ENCODE measurements at regions not wholly inside any gene's neighbourhood (a gene's known extent, or its start where the extent isn't known, plus 50 kb on each side); places are given as distances from the start of the nearest gene placed in this dataset.

GRCh38 chr3:104514371-104514770 lies 852.3 kb upstream of the ALCAM start:
- no peak for ATAC-seq
- TF ChIP-seq ZFP30 (CRISPR knock-in tag; IDR thresholded peaks at IDR 0.05) (no peak), SNAI2 (CRISPR knock-in tag; IDR thresholded peaks at IDR 0.05) (no peak), ZNF565 (CRISPR knock-in tag; conservative IDR thresholded peaks at IDR 0.05; ENCODE audit: low read depth) (no peak), CREB5 (CRISPR knock-in tag; IDR thresholded peaks at IDR 0.05; ENCODE audit: low read depth) (no peak), ZNF70 (CRISPR knock-in tag; IDR thresholded peaks at IDR 0.05) (no peak), CSDC2 (CRISPR knock-in tag; IDR thresholded peaks at IDR 0.05) (no peak), PATZ1 (CRISPR knock-in tag; IDR thresholded peaks at IDR 0.05; ENCODE audit: borderline replicate concordance) (no peak), ARNTL (CRISPR knock-in tag; IDR thresholded peaks at IDR 0.05; ENCODE audit: borderline replicate concordance, low read depth) (no peak), ESRRG (CRISPR knock-in tag; IDR thresholded peaks at IDR 0.05) (no peak), ISL1 (CRISPR knock-in tag; IDR thresholded peaks at IDR 0.05) (no peak)

- TF ChIP-seq ZFP30 (CRISPR knock-in tag; IDR thresholded peaks at IDR 0.05) (no peak), ZC3H10 (CRISPR knock-in tag; IDR thresholded peaks at IDR 0.05) (no peak), CREB5 (CRISPR knock-in tag; IDR thresholded peaks at IDR 0.05; ENCODE audit: low read depth) (no peak), POU6F1 (CRISPR knock-in tag; IDR thresholded peaks at IDR 0.05; ENCODE audit: borderline replicate concordance, low read depth) (no peak), RARB (CRISPR knock-in tag; IDR thresholded peaks at IDR 0.05) (no peak), PPARA (CRISPR knock-in tag; IDR thresholded peaks at IDR 0.05; ENCODE audit: borderline replicate concordance) (no peak), TSHZ2 (CRISPR knock-in tag; IDR thresholded peaks at IDR 0.05) (no peak), ZNF565 (CRISPR knock-in tag; conservative IDR thresholded peaks at IDR 0.05; ENCODE audit: low read depth) (no peak), ESRRG (CRISPR knock-in tag; IDR thresholded peaks at IDR 0.05) (no peak)
- TF ChIP-seq, protein P1, sequence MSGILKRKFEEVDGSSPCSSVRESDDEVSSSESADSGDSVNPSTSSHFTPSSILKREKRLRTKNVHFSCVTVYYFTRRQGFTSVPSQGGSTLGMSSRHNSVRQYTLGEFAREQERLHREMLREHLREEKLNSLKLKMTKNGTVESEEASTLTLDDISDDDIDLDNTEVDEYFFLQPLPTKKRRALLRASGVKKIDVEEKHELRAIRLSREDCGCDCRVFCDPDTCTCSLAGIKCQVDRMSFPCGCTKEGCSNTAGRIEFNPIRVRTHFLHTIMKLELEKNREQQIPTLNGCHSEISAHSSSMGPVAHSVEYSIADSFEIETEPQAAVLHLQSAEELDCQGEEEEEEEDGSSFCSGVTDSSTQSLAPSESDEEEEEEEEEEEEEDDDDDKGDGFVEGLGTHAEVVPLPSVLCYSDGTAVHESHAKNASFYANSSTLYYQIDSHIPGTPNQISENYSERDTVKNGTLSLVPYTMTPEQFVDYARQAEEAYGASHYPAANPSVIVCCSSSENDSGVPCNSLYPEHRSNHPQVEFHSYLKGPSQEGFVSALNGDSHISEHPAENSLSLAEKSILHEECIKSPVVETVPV (CRISPR knock-in tag; IDR thresholded peaks at IDR 0.05), result no peak
- no peak for ATAC-seq
These were observed 851.9 kb upstream of the ALCAM start for GRCh38 chr3:104514776-104515175.

DNA sequence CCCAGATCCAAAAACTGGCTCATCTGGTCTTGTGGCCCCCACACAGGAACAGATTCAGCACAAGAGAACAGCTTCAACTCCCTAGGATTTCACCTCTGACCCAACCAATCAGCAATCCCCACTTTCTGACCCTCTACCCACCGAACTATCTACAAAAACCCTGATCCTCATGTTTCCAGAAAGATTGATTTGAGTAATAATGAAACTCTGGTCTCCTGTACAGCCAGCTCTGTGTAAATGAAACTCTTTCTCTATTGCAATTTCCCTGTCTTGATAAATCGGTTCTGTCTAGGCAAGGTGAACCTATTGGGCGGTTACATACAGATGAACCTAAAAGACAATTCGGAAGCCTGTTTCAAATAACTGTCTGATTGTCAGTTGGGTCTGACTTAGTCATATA lies 847.6 kb upstream of the ALCAM start:
- ATAC-seq, result no peak

More for the DNA sequence above, 847.6 kb upstream of the ALCAM start:
- TF ChIP-seq CSDC2 (CRISPR knock-in tag; IDR thresholded peaks at IDR 0.05), result no peak
- TF ChIP-seq TCF4 (CRISPR knock-in tag; IDR thresholded peaks at IDR 0.05; ENCODE audit: borderline replicate concordance), result no peak
- no peak for TF ChIP-seq CREB5 (CRISPR knock-in tag; IDR thresholded peaks at IDR 0.05; ENCODE audit: low read depth)
- no peak for TF ChIP-seq POU6F1 (CRISPR knock-in tag; IDR thresholded peaks at IDR 0.05; ENCODE audit: borderline replicate concordance, low read depth)
- TF ChIP-seq ZC3H10 (CRISPR knock-in tag; IDR thresholded peaks at IDR 0.05), result no peak
- no peak for TF ChIP-seq ISL1 (CRISPR knock-in tag; IDR thresholded peaks at IDR 0.05)
- TF ChIP-seq ZNF70 (CRISPR knock-in tag; IDR thresholded peaks at IDR 0.05), result no peak
- TF ChIP-seq ARNTL (CRISPR knock-in tag; IDR thresholded peaks at IDR 0.05; ENCODE audit: borderline replicate concordance, low read depth), result no peak
- TF ChIP-seq ESRRG (CRISPR knock-in tag; IDR thresholded peaks at IDR 0.05), result no peak
- TF ChIP-seq ZFP30 (CRISPR knock-in tag; IDR thresholded peaks at IDR 0.05), result no peak
- no peak for TF ChIP-seq ZNF565 (CRISPR knock-in tag; conservative IDR thresholded peaks at IDR 0.05; ENCODE audit: low read depth)
- no peak for TF ChIP-seq OSR1 (CRISPR knock-in tag; IDR thresholded peaks at IDR 0.05)
- TF ChIP-seq, protein P1 (CRISPR knock-in tag; IDR thresholded peaks at IDR 0.05), result no peak
- TF ChIP-seq RARB (CRISPR knock-in tag; IDR thresholded peaks at IDR 0.05), result no peak
- TF ChIP-seq SNAI2 (CRISPR knock-in tag; IDR thresholded peaks at IDR 0.05), result no peak
